GM19239 (cell line): ENCODE measurements at regions not wholly inside any gene's neighbourhood (a gene's known extent, or its start where the extent isn't known, plus 50 kb on each side); places are given as distances from the start of the nearest gene placed in this dataset.

ENCODE experiments used
- DNase-seq: peaks from one replicate; pipeline ENCODE4 v3.0.0; 2011; ENCODE audit warnings: low spot score; ENCODE audit not compliant: insufficient read length
- FAIRE-seq: peaks from 2 replicates; lab custom pipeline; 2011; peaks lifted over from hg19 to GRCh38; lab: Jason Lieb, UNC

- DNase-seq: no peak
These were observed 50.0 kb upstream of the TRIM2 start for GRCh38 chr4:153154007-153154975.

More at GRCh38 chr4:153154007-153154975, 50.0 kb upstream of the TRIM2 start:
- FAIRE-seq: peak; percentile 21
